Kidney tubule cell (primary cell): ENCODE measurements at regions not wholly inside any gene's neighbourhood (a gene's known extent, or its start where the extent isn't known, plus 50 kb on each side); places are given as distances from the start of the nearest gene placed in this dataset.
"Not testable (repeated sequence)": the region's sequence is repeated elsewhere in the genome, so short reads cannot be mapped to it uniquely, and the experiment has no call there.

Experiments used
- DNase-seq: peaks from one replicate; pipeline ENCODE4 v3.0.0-alpha.2; 2018; ENCODE audit warnings: low spot score

- DNase-seq: no peak
Measured at GRCh38 chr4:53959343-53960120, 104.9 kb downstream of the CHIC2 start.

DNA sequence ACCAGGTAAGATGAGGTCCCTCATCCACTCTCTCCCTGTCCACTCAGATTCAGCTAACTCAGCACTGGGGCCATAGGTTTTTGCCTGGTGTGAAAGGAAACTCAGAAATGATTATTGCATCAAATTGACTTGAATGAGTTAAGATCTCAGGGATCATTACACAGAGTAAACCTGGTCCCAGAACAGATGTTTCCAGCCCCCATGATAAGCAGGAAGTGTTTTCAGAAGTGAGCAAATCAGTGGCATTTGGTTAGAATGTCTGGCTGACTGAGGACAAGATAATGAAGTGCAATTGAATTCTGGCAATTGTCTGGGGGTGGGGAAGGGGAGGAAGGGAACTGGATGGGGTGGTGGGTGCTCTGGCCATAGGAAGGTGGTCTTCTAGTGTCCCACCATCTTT is 108.0 kb downstream of the CHIC2 start:
- no peak for DNase-seq

DNA sequence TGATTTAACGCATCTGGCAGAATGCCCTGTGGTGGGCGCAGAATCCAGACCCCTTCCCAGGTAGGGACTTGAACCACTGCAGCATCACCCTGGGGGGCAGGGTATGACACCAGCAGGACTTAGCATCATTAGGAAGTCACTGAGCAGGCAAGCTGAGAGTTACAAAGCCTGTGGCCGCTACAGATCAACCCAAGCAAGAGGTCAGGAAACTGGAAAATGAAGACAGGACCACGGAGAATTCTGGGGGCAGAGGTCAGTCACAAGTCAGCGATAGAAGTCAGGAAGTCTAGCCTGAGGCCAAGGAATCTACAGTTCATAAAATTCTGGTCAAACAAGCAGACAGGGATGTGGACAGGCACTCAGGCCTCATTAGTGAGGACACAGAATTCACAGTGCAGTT is 108.4 kb downstream of the CHIC2 start:
- no peak for DNase-seq

DNA sequence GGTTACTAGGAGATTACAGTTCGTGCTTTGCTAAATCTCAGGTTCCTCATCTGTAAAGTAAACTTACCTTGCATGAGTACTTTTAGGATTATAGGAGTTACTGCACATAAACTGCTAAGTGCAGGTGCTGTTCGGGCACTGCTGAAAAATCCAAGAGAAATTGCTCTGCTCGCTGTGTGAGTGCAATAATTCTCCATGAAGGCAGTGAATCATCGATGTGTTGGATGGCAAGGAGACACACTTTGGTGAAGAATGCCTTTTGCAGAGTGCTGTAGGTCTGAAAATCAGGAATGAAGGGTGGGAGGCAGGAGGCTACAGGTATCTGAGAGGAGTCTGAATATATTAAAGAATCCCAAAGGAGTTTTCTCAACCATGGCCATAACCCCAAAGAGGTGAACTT is 113.0 kb downstream of the CHIC2 start:
- DNase-seq: no peak

- peak; percentile 97 for DNase-seq
Measured at GRCh38 chr4:53943345-53944085, 120.9 kb downstream of the CHIC2 start.

DNA sequence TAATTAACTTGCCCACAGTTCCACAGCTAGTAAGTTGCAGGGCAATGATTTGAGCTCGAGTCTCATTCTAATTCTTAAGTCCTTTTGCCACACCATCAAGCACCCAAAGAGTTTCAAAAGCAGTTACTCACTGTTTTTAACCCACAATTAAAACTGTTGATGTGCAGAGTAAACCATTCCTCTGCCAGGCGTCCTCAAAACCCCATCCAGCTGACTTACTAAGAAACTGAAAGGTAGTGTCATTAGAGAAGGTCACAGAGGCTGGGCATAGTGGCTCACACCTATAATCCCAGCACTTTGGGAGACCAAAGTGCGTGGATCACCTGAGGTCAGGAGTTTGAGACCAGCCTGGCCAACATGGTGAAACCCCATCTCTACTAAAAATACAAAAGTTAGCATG is 121.7 kb downstream of the CHIC2 start:
- DNase-seq: no peak

GRCh38 chr4:53941331-53941730 is 123.1 kb downstream of the CHIC2 start:
- no peak for DNase-seq

- not testable (repeated sequence) for DNase-seq
Measured at GRCh38 chr4:53939892-53940291, 124.5 kb downstream of the CHIC2 start.

GRCh38 chr4:53937918-53938317 is 126.5 kb downstream of the CHIC2 start:
- DNase-seq: no peak

DNA sequence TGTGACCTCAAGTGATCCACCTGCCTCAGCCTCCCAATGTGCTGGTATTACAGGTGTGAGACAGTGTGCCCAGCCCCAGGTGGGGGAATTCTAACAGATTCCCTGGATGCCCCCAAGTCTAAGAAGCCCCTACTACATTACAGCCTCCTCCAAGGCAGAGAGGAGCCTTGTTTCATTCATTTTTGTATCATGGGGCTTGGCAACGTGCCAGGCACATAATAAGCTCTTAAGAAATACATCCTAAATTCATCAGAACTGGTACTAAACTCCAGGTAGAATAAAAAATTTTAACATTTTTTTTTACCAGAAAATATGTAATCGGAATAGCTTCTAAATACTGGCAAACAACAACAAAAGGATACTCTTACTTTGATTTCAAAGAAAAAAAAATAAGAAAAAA is 127.1 kb downstream of the CHIC2 start:
- DNase-seq: no peak

- no peak for DNase-seq
Measured at GRCh38 chr4:53935780-53936179, 128.6 kb downstream of the CHIC2 start.

DNA sequence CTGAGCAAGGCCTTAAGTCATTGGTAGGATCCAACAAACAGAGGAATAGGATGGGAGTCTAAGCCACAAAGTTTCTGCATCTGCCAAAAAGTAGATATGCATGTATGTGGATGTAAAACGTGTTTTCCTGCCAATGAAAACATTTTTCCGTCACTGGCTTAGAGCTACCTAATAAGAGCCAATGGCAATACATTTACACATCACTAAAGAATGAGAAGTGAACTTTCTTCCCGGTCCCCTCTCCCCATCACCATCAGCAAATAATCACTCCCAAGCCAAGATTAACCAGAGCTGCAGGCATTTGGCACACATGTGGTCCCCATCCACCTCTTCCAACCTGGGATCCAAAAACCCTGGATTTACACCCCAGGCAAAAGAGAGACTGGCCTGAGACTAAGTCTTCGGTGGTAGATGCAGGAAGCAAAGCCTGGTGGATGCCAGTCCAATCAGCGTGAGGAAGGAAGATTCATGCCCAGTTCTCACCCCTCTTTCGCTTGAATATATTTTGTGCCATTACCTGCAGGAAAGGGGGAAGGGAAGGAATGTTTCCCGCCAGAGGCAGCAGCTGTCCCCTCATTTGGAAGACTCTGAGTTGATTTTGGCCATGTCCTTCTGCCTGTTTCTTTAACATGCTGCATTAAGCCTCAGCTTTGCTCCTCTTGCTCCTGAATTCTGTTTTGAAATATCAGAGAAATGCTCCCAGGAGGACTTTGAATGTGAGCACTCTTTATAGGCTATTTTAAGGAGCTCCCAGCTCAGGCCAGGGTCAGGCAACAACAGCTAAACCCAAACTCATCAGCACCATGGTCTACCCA is 131.4 kb downstream of the CHIC2 start:
- no peak for DNase-seq

- DNase-seq: no peak
Measured at GRCh38 chr4:53931461-53931961, 132.9 kb downstream of the CHIC2 start.

GRCh38 chr4:53929955-53930798 is 134.2 kb downstream of the CHIC2 start:
- peak; percentile 84 for DNase-seq

DNA sequence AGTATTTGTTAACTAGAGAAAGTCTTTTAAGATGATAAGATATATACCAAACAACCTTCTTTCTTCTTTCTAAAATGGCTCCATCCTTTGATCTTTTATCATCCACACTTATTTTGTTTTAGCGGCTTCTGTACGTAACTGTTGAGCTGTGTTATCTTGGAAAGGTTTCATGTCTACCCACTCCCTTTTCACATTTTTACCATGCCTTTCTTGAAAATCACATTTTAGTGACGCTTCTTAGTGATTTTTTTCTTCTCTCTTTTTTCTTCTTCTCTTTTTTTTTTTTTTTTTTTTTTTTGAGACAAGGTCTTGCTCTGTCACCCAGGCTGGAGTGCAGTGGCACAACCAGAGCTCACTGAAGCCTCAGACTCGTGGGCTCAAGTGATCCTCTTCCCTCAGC is 135.1 kb downstream of the CHIC2 start:
- no peak for DNase-seq

DNA sequence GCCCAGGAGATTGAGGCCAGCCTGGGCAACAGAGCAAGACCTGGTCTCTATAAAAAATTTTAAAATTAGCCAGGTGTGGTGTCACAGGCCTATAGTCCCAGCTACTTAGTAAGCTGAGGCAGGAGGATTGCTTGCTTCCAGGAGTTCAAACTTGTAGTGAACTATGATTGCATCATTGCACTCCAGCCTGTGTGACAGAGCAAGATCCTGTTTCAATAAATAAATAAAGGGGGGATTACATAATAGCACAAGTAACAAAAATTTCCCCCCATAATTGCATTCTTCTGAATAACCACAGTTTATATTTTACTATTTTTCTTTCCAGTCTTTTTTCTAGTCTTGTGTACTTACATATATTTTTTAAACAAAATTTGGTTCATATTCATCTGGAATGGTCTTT is 135.6 kb downstream of the CHIC2 start:
- no peak for DNase-seq

- no peak for DNase-seq
Measured at GRCh38 chr4:53925050-53925605, 139.3 kb downstream of the CHIC2 start.

GRCh38 chr4:53924333-53925049 is 139.9 kb downstream of the CHIC2 start:
- DNase-seq: no peak

GRCh38 chr4:53923921-53924320 is 140.5 kb downstream of the CHIC2 start:
- peak; percentile 24 for DNase-seq

DNA sequence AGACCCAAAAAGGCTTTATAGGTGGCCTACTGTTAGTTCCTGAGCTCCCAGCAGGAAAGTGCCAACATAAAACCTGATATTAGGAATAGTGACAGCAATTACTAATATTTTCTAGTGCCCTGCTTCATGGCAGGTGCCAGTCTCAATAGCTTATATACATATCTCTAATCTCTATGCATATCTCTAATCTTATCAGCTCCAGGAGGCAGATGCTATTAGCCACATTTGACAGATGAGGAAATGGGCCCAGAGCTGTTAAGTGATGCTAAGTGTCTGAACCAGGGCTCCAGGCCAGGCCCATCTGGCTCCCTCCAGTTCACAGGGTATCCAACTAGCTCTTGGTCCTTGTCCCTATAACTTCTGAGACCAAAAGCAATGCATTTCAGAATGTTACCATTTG is 142.5 kb downstream of the CHIC2 start:
- DNase-seq: no peak

GRCh38 chr4:53920883-53921282 is 143.5 kb downstream of the CHIC2 start:
- DNase-seq: no peak
